Neural progenitor cell (in vitro differentiated cells): ENCODE measurements at regions not wholly inside any gene's neighbourhood (a gene's known extent, or its start where the extent isn't known, plus 50 kb on each side); places are given as distances from the start of the nearest gene placed in this dataset.

Experiments
- DNase-seq: peaks from one replicate; pipeline ENCODE4 v3.0.0-alpha.2; 2016; ENCODE audit warnings: low spot score
- H2AFZ ChIP-seq: fragments of 200-600 bp; sonication (generic); replicated peaks from 2 replicates; pipeline ENCODE4 v1.6.1; 2016; ENCODE audit warnings: antibody characterized with exemption
- H3F3A ChIP-seq: fragments of 200-600 bp; sonication (generic); 2 replicates; pipeline ENCODE4 v1.6.1; 2016; ENCODE audit warnings: antibody characterized with exemption, low read depth
- H3K27ac ChIP-seq: fragments of 200-600 bp; sonication (generic); 2 replicates; pipeline ENCODE4 v1.5.1; 2016; ENCODE audit warnings: mild to moderate bottlenecking
- H3K27me3 ChIP-seq: fragments of 200-600 bp; sonication (generic); 2 replicates; pipeline ENCODE4 v1.6.1; 2016; ENCODE audit warnings: mild to moderate bottlenecking, moderate library complexity
- H3K36me3 ChIP-seq: fragments of 200-600 bp; sonication (generic); 2 replicates; pipeline ENCODE4 v1.5.1; 2016
- H3K4me1 ChIP-seq: fragments of 200-600 bp; sonication (generic); 2 replicates; pipeline ENCODE4 v1.6.1; 2016; ENCODE audit warnings: mixed run types
- H3K4me2 ChIP-seq: fragments of 200-600 bp; sonication (generic); 2 replicates; pipeline ENCODE4 v1.6.1; 2016
- H3K4me3 ChIP-seq: fragments of 200-600 bp; sonication (generic); 2 replicates; pipeline ENCODE4 v1.5.1; 2016
- H3K79me2 ChIP-seq: fragments of 200-600 bp; sonication (generic); 2 replicates; pipeline ENCODE4 v1.6.1; 2016; ENCODE audit warnings: low read depth
- H3K9ac ChIP-seq: fragments of 200-600 bp; sonication (generic); 2 replicates; pipeline ENCODE4 v1.6.1; 2016
- H3K9me3 ChIP-seq: fragments of 200-600 bp; sonication (generic); 2 replicates; pipeline ENCODE4 v1.5.1; 2016; ENCODE audit warnings: low read depth
- H4K20me1 ChIP-seq: fragments of 200-600 bp; sonication (generic); 2 replicates; pipeline ENCODE4 v1.6.1; 2016; ENCODE audit warnings: low read depth
- H3K27ac Mint-ChIP-seq: 3 replicates; pipeline ENCODE4 v1.8.0; 2021; ENCODE audit warnings: mixed read lengths
- H3K27me3 Mint-ChIP-seq: 2 replicates; pipeline ENCODE4 v1.8.0; 2022; ENCODE audit warnings: low read depth, mild to moderate bottlenecking, inconsistent platforms, moderate library complexity, mixed read lengths; ENCODE audit not compliant: insufficient read depth
- H3K36me3 Mint-ChIP-seq: 3 replicates; pipeline ENCODE4 v1.8.0; 2021; ENCODE audit warnings: mixed read lengths
- H3K4me1 Mint-ChIP-seq: 3 replicates; pipeline ENCODE4 v1.8.0; 2021; ENCODE audit warnings: mixed read lengths
- H3K4me3 Mint-ChIP-seq: 3 replicates; pipeline ENCODE4 v1.8.0; 2021; ENCODE audit warnings: mild to moderate bottlenecking, moderate library complexity, mixed read lengths
- H3K9me3 Mint-ChIP-seq: 3 replicates; pipeline ENCODE4 v1.8.0; 2020; ENCODE audit warnings: mixed read lengths
- CTCF ChIP-seq: fragments of 200-600 bp; sonication (generic); IDR thresholded peaks from 2 replicates; pipeline ENCODE4 v1.5.1; 2017; ENCODE audit warnings: antibody characterized with exemption, mild to moderate bottlenecking
- EZH2 ChIP-seq: fragments of 200-600 bp; sonication (generic); IDR thresholded peaks from 2 replicates; pipeline ENCODE4 v1.6.1; 2017; ENCODE audit warnings: antibody characterized with exemption, mild to moderate bottlenecking, moderate library complexity
- EZH2phosphoT487 ChIP-seq: fragments of 200-600 bp; sonication (generic); IDR thresholded peaks from 2 replicates; pipeline ENCODE4 v1.6.1; 2017; ENCODE audit warnings: antibody characterized with exemption

- no peak overlapping the region for H3K4me3 ChIP-seq
- Mint-ChIP-seq H3K36me3 (no peaks in the 10 kb centered on the region), H3K4me3 (no peak overlapping the region), H3K9me3 (no peaks in the 10 kb centered on the region), H3K4me1 (no peaks in the 10 kb centered on the region), H3K27me3 (no peaks in the 10 kb centered on the region), H3K27ac (no peak overlapping the region)
- no peaks in the 10 kb centered on the region for H3K36me3 ChIP-seq
- no peak for TF ChIP-seq EZH2
- TF ChIP-seq EZH2phosphoT487: no peak
- no peak for TF ChIP-seq CTCF
- no peak overlapping the region for H3K4me2 ChIP-seq
- no peaks in the 10 kb centered on the region for H3F3A ChIP-seq
- DNase-seq: no peak
- no peak overlapping the region for H2AFZ ChIP-seq
- H3K9me3 ChIP-seq: no peaks in the 10 kb centered on the region
- no peaks in the 10 kb centered on the region for H3K79me2 ChIP-seq
- no peak overlapping the region for H3K9ac ChIP-seq
- H3K27ac ChIP-seq: no peak overlapping the region
- H4K20me1 ChIP-seq: no peaks in the 10 kb centered on the region
- no peaks in the 10 kb centered on the region for H3K27me3 ChIP-seq
- no peaks in the 10 kb centered on the region for H3K4me1 ChIP-seq
These were observed 136.7 kb downstream of the FCRL5 start for GRCh38 chr1:157415661-157416060.

GRCh38 chr1:157412308-157412707 lies 140.0 kb downstream of the FCRL5 start:
- no peak for DNase-seq
- no peaks in the 10 kb centered on the region for H3F3A ChIP-seq

GRCh38 chr1:157411769-157412168 lies 140.5 kb downstream of the FCRL5 start:
- Histone ChIP-seq H3K79me2 (no peaks in the 10 kb centered on the region), H3K4me2 (no peak overlapping the region), H3K4me3 (no peak overlapping the region), H3K9ac (no peak overlapping the region), H3K27me3 (no peaks in the 10 kb centered on the region), H2AFZ (no peak overlapping the region), H3F3A (no peaks in the 10 kb centered on the region), H3K9me3 (no peaks in the 10 kb centered on the region), H4K20me1 (no peaks in the 10 kb centered on the region), H3K4me1 (no peaks in the 10 kb centered on the region), H3K27ac (no peak overlapping the region), H3K36me3 (no peaks in the 10 kb centered on the region)
- DNase-seq: no peak
- no peaks in the 10 kb centered on the region for H3K9me3 Mint-ChIP-seq
- no peaks in the 10 kb centered on the region for H3K4me1 Mint-ChIP-seq
- no peaks in the 10 kb centered on the region for H3K27me3 Mint-ChIP-seq
- H3K4me3 Mint-ChIP-seq: no peak overlapping the region
- no peak overlapping the region for H3K27ac Mint-ChIP-seq
- TF ChIP-seq EZH2phosphoT487 (no peak), EZH2 (no peak), CTCF (no peak)
- no peaks in the 10 kb centered on the region for H3K36me3 Mint-ChIP-seq

More at GRCh38 chr1:157412308-157412707, 140.0 kb downstream of the FCRL5 start:
- no peaks in the 10 kb centered on the region for H3K27me3 Mint-ChIP-seq
- no peak for TF ChIP-seq CTCF
- no peak for TF ChIP-seq EZH2phosphoT487
- Histone ChIP-seq H4K20me1 (no peaks in the 10 kb centered on the region), H3K4me3 (no peak overlapping the region), H3K79me2 (no peaks in the 10 kb centered on the region), H3K4me1 (no peaks in the 10 kb centered on the region), H3K4me2 (no peak overlapping the region), H2AFZ (no peak overlapping the region), H3K27me3 (no peaks in the 10 kb centered on the region), H3K36me3 (no peaks in the 10 kb centered on the region), H3K27ac (no peak overlapping the region), H3K9ac (no peak overlapping the region), H3K9me3 (no peaks in the 10 kb centered on the region)
- no peak overlapping the region for H3K27ac Mint-ChIP-seq
- no peak overlapping the region for H3K4me3 Mint-ChIP-seq
- H3K36me3 Mint-ChIP-seq: no peaks in the 10 kb centered on the region
- H3K9me3 Mint-ChIP-seq: no peaks in the 10 kb centered on the region
- H3K4me1 Mint-ChIP-seq: no peaks in the 10 kb centered on the region

- no peaks in the 10 kb centered on the region for H3K4me1 ChIP-seq
- DNase-seq: no peak
- no peaks in the 10 kb centered on the region for H3K9me3 Mint-ChIP-seq
- no peak overlapping the region for H3K9ac ChIP-seq
- H3K36me3 ChIP-seq: no peaks in the 10 kb centered on the region
- H2AFZ ChIP-seq: no peak overlapping the region
- no peak overlapping the region for H3K27ac ChIP-seq
- no peaks in the 10 kb centered on the region for H3K27me3 Mint-ChIP-seq
- H3K79me2 ChIP-seq: no peaks in the 10 kb centered on the region
- no peaks in the 10 kb centered on the region for H3K36me3 Mint-ChIP-seq
- no peaks in the 10 kb centered on the region for H3K4me1 Mint-ChIP-seq
- H3K4me2 ChIP-seq: no peak overlapping the region
- H4K20me1 ChIP-seq: no peaks in the 10 kb centered on the region
- TF ChIP-seq EZH2phosphoT487: no peak
- TF ChIP-seq CTCF: no peak
- TF ChIP-seq EZH2: no peak
- H3K4me3 ChIP-seq: no peak overlapping the region
- no peak overlapping the region for H3K4me3 Mint-ChIP-seq
- no peaks in the 10 kb centered on the region for H3K9me3 ChIP-seq
- no peak overlapping the region for H3K27ac Mint-ChIP-seq
- no peaks in the 10 kb centered on the region for H3F3A ChIP-seq
- no peaks in the 10 kb centered on the region for H3K27me3 ChIP-seq
These were observed 141.3 kb downstream of the FCRL5 start for GRCh38 chr1:157411064-157411463.
